BLaER1 treated with 17β-estradiol and CSF1 and Interleukin-3, amounts not matched to agents 10 nM and 100 nM (cell line): ENCODE measurements at regions not wholly inside any gene's neighbourhood (a gene's known extent, or its start where the extent isn't known, plus 50 kb on each side); places are given as distances from the start of the nearest gene placed in this dataset.
A peak's percentile ranks its signal among the peaks of the same experiment; 100 is the strongest.

Source experiments
- H3K27ac ChIP-seq, 11 experiments: shearing (Covaris generic); formaldehyde crosslinking; 2 replicates each; pipeline ENCODE4 v1.8.1; 2022
- H3K27me3 ChIP-seq, 11 experiments: shearing (Covaris generic); formaldehyde crosslinking; 2 replicates each; pipeline ENCODE4 v1.8.1; 2022
- H3K36me3 ChIP-seq, 11 experiments: shearing (Covaris generic); formaldehyde crosslinking; 2 replicates each; pipeline ENCODE4 v1.8.1; 2022
- H3K4me1 ChIP-seq, 10 experiments: shearing (Covaris generic); formaldehyde crosslinking; 2 replicates each; pipeline ENCODE4 v1.8.1; 2022
- H3K4me2 ChIP-seq, 11 experiments: shearing (Covaris generic); formaldehyde crosslinking; 2 replicates each; pipeline ENCODE4 v1.8.1; 2022
- H3K4me3 ChIP-seq, 10 experiments: shearing (Covaris generic); formaldehyde crosslinking; 2 replicates each; pipeline ENCODE4 v1.8.1; 2022
- H3K9ac ChIP-seq, 11 experiments: shearing (Covaris generic); formaldehyde crosslinking; 2 replicates each; pipeline ENCODE4 v1.8.1; 2022
- H3K9me3 ChIP-seq, 11 experiments: shearing (Covaris generic); formaldehyde crosslinking; replicated peaks in 1 of 11; 2 replicates each; pipeline ENCODE4 v1.8.1; 2022
- H4K20me1 ChIP-seq, 11 experiments: shearing (Covaris generic); formaldehyde crosslinking; 2 replicates each; pipeline ENCODE4 v1.8.1; 2022
- Cebpa-rat ChIP-seq, 11 experiments: shearing (Covaris generic); IDR thresholded peaks; 2 replicates each; pipeline ENCODE4 v1.8.1; 2022

DNA sequence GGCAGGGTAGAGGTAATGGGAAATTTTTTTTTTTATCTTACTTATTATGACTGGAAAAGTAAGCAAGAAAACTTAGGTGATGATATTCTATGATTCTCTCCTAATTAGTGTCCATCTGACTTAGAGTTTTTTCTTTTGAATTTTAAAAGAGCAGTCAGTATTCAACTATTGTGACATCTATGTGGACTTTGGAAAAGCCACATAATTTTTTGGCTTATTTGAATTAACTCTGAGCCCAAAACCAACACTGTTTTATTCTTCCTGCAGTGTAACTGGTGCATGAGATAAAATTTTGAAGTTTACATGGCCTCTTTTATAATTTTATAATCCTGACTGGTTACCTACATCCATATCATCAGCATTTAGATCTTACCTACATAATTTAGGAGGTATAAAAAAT, 619.7 kb downstream of the EPM2A start:
- Histone ChIP-seq H3K36me3 (no peaks in the 10 kb centered on the region), H3K4me1 (no peaks in the 10 kb centered on the region), H3K27me3 (no peaks in the 10 kb centered on the region), H4K20me1 (no peaks in the 10 kb centered on the region), H3K27ac (no peak overlapping the region), H3K4me3 (no peak overlapping the region), H3K4me2 (no peak overlapping the region), H3K9ac (no peak overlapping the region), H3K9me3 (no peaks in the 10 kb centered on the region)
- no peak for TF ChIP-seq Cebpa-rat (IDR thresholded peaks at IDR 0.05)

DNA sequence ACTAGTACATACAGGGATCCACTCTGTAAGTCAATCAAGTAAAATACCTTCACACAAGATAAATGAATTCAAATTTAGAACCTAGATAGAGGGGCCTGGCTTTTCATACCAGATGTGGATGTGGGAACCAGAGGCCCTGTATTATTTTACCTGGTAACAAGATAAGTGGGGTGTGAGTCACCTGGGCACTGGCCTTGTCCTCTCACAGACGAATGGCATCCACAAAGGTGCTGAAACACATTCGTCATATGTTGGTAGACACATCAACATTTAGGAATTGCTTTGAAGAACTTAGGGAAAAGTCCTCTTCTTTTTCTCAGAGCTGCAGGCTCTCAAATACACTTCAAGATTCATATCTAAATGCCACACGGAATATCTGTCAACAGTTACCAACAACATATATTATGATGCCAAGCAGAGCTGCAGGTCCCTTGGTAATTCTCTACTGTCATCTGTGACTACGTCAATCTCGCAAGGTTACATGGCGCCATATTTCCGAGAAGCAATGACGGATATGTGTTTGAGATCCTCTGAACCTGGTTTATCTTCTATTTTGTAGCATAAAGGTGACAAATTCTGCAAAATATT, 618.6 kb downstream of the EPM2A start:
- H3K9ac ChIP-seq = no peak overlapping the region
- no peaks in the 10 kb centered on the region for H3K27me3 ChIP-seq
- H3K27ac ChIP-seq = no peak overlapping the region
- no peak for TF ChIP-seq Cebpa-rat (IDR thresholded peaks at IDR 0.05)
- no peaks in the 10 kb centered on the region for H4K20me1 ChIP-seq
- no peak overlapping the region for H3K4me3 ChIP-seq
- no peaks in the 10 kb centered on the region for H3K9me3 ChIP-seq
- no peak overlapping the region for H3K4me2 ChIP-seq
- H3K4me1 ChIP-seq = no peaks in the 10 kb centered on the region
- no peaks in the 10 kb centered on the region for H3K36me3 ChIP-seq

DNA sequence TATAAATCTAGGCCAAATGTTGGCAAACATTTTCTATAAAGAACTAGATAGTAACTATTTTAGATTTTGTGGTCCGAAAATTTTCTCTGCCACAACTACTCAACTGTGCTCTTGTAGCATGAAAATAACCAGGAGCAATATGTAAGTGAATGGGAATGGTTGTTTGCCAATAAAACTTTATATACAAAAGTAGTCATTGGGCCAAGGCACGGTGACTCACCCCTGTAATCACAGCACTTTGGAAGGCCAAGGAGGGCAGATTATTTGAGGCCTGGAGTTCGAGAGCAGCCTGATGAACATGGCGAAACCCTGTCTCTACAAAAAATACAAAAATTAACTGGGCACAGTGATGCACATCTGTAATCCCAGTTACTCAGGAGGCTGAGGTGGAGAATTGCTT, 617.1 kb downstream of the EPM2A start:
- H3K27ac ChIP-seq = no peak overlapping the region
- H3K4me1 ChIP-seq = no peaks in the 10 kb centered on the region
- no peak overlapping the region for H3K4me3 ChIP-seq
- no peaks in the 10 kb centered on the region for H4K20me1 ChIP-seq
- no peaks in the 10 kb centered on the region for H3K36me3 ChIP-seq
- no peak for TF ChIP-seq Cebpa-rat (IDR thresholded peaks at IDR 0.05)
- H3K27me3 ChIP-seq = no peaks in the 10 kb centered on the region
- peaks cover 0 to 8% (median 0%) of the 10 kb centered on the region in 11 experiments; a peak in 3 of 22 replicates for H3K9me3 ChIP-seq
- H3K9ac ChIP-seq = no peak overlapping the region
- H3K4me2 ChIP-seq = no peak overlapping the region

DNA sequence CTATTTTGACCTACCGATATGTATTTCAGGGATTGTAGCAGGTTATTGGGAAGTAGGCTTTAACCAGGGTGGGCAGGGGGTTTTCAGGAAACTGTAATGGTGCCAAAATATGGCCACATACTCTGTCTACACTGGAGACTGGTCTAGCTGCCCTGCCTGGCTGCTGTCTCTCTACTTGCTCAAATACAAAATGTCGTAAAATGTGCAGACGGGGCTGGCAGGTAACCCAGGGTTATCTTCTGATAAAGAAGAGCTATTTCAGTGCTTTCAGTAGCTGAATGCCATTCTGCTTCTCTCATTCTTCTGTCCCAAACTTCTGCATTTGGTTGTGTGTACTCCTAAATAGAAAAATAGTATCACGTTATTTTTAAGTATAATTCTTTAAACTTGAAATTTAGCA, 616.2 kb downstream of the EPM2A start:
- Histone ChIP-seq H3K27ac (no peak overlapping the region), H3K36me3 (no peaks in the 10 kb centered on the region), H3K4me1 (no peaks in the 10 kb centered on the region), H3K4me2 (no peak overlapping the region), H3K4me3 (no peak overlapping the region), H4K20me1 (no peaks in the 10 kb centered on the region), H3K27me3 (no peaks in the 10 kb centered on the region), H3K9ac (no peak overlapping the region), H3K9me3 (peaks cover 0 to 8% (median 0%) of the 10 kb centered on the region in 11 experiments; a peak in 3 of 22 replicates)
- no peak for TF ChIP-seq Cebpa-rat (IDR thresholded peaks at IDR 0.05)

DNA sequence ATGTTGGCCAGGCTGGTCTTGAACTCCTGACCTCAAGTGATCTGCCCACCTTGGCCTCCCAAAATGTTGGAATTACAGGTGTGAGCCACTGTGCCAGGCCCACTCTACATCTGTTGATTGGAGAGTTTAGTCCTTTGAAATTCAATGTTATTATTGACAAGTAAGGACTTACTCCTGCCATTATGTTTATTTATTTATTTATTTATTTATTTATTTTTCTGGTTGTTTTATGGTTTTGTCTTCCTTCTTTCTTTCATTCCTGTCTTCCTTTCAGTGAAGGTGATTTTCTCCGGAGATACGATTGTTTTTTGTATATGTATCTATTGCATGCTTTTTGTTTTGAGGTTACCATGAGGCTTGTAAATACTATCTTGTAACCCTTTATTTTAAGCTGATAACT, 602.6 kb downstream of the EPM2A start:
- H3K9me3 ChIP-seq = no peaks in the 10 kb centered on the region; a peak in 1 of 22 replicates
- H3K27me3 ChIP-seq = no peaks in the 10 kb centered on the region
- no peaks in the 10 kb centered on the region for H3K36me3 ChIP-seq
- no peaks in the 10 kb centered on the region for H3K4me1 ChIP-seq
- no peak for TF ChIP-seq Cebpa-rat (IDR thresholded peaks at IDR 0.05)
- H3K4me2 ChIP-seq = no peak overlapping the region
- no peak overlapping the region for H3K9ac ChIP-seq
- no peaks in the 10 kb centered on the region for H4K20me1 ChIP-seq
- no peak overlapping the region for H3K27ac ChIP-seq
- H3K4me3 ChIP-seq = no peak overlapping the region

DNA sequence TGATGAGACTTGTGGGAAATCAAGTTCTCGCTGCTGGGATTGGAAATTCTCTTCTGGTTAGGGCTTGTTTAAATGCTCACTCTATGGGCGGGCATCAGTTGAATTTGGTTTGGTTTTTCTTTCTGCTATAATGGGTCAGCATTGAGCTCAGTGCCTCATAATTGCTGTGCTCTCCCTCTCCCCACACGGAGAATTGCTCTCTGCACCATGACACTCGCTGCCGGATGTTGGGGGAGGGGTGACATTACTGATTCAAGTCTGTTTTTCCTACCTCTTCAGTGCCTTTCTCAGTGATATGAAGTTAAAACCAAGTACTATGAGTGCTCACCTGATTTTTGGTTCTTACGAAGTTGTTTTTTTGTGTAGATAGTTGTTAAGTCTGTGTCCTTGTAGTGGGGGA, 599.6 kb downstream of the EPM2A start:
- H3K27me3 ChIP-seq = no peaks in the 10 kb centered on the region
- H3K4me2 ChIP-seq = no peak overlapping the region

DNA sequence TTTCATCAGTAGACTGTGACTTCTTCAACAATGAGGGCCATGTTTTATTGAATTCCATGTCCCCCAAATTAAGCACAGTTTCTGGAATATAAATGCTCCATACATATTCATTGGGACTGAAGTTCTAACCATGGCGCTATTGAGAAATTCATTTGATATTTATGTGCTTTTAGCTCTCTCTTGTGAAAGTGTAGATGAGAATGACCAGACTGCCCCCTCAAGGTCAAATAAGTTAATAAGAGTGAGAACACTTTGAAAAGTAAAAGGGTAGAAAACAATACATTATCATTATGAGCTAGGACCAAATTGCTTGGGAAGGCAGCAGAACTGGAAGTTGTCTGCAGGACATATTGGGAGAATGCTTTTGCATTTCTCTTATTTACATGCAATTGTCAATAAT, 597.9 kb downstream of the EPM2A start:
- H3K9ac ChIP-seq = no peak overlapping the region
- H4K20me1 ChIP-seq = no peaks in the 10 kb centered on the region
- no peak overlapping the region for H3K4me3 ChIP-seq
- no peak overlapping the region for H3K27ac ChIP-seq
- no peaks in the 10 kb centered on the region for H3K9me3 ChIP-seq
- no peak overlapping the region for H3K4me2 ChIP-seq
- no peaks in the 10 kb centered on the region for H3K27me3 ChIP-seq
- no peaks in the 10 kb centered on the region for H3K4me1 ChIP-seq
- TF ChIP-seq Cebpa-rat (IDR thresholded peaks at IDR 0.05) = no peak
- H3K36me3 ChIP-seq = no peaks in the 10 kb centered on the region

More for the DNA sequence above, 599.6 kb downstream of the EPM2A start:
- H3K27ac ChIP-seq = no peak overlapping the region
- no peaks in the 10 kb centered on the region for H3K4me1 ChIP-seq
- H3K4me3 ChIP-seq = no peak overlapping the region
- H3K9ac ChIP-seq = no peak overlapping the region
- TF ChIP-seq Cebpa-rat (IDR thresholded peaks at IDR 0.05) = no peak
- no peaks in the 10 kb centered on the region for H4K20me1 ChIP-seq
- no peaks in the 10 kb centered on the region for H3K9me3 ChIP-seq
- H3K36me3 ChIP-seq = no peaks in the 10 kb centered on the region

DNA sequence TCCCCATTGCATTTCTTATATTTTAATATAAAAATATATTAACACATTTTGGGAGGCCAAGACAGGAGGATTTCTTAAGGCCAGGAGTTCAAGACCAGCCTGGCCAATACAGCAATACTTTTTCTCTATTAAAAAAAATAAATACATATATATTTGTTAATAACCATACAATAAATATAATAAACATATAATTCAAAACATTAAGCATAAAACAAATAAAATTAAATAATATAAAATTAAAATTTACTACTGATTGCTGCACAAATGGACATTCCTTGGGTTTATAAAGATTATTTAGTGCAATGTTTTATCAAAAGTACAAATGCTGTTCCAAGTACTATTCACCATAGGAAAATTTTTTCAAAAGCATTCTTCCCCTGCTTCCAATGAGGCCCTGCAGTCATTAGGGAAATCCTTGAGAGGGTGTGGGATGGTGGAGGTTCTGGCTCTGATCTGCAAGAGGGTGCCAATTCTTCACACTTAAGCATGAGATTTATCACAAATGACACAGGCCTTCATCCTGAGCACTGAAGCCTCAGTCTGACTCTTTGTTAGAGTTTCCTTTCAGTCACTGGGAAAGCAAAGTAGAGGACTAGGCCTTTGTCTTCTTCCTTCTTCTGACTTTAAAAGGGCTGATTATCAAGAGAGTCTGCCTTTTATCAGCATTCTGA, 596.7 kb downstream of the EPM2A start:
- no peaks in the 10 kb centered on the region for H3K4me1 ChIP-seq

DNA sequence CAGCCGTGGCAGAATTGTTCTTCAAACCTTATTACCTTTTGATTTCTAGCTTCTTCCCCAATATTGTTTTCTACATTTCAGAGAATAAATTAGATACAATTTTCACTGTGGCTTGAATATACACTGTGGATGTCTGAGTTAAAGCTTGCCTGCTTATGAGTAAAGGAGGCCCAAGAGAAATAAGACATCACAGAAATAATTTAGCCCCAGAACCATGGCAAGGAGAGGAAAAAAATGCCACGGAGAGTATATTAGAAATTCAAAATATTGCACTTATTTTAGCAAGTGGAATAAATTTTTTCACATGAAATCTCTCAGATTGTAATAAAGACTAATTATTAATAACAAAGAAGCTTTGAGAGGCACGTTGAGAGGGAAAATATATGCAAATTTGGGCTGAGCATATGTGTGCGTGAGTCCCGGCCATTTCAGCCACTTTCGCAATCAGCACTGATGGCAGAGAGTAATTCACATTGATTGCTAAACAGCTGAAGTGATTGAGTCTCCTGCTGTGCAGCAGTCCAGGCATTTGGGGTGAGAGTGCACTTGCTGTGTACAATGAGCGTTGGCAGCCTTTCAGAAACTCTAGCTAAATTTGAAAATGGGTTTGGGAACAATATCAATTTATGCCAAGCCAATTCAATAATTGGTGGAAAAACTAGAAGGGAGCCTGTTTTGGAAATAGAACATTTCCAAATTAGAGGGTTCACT, 596.0 kb downstream of the EPM2A start:
- no peaks in the 10 kb centered on the region for H3K9me3 ChIP-seq
- H3K27ac ChIP-seq = no peak overlapping the region
- no peaks in the 10 kb centered on the region for H3K4me1 ChIP-seq
- no peak overlapping the region for H3K4me2 ChIP-seq
- no peaks in the 10 kb centered on the region for H3K36me3 ChIP-seq
- no peaks in the 10 kb centered on the region for H4K20me1 ChIP-seq
- H3K27me3 ChIP-seq = no peaks in the 10 kb centered on the region
- no peak overlapping the region for H3K9ac ChIP-seq
- no peak overlapping the region for H3K4me3 ChIP-seq
- TF ChIP-seq Cebpa-rat (IDR thresholded peaks at IDR 0.05) = 0 out of 22 replicates have a peak, but pooled peaks of 1 of the 11 experiments have one; percentile 23

More for the DNA sequence above, 596.7 kb downstream of the EPM2A start:
- no peak overlapping the region for H3K4me3 ChIP-seq
- no peaks in the 10 kb centered on the region for H3K36me3 ChIP-seq
- H3K9ac ChIP-seq = no peak overlapping the region
- no peak overlapping the region for H3K4me2 ChIP-seq
- H3K9me3 ChIP-seq = no peaks in the 10 kb centered on the region
- H3K27ac ChIP-seq = no peak overlapping the region
- no peaks in the 10 kb centered on the region for H4K20me1 ChIP-seq
- no peak for TF ChIP-seq Cebpa-rat (IDR thresholded peaks at IDR 0.05)
- H3K27me3 ChIP-seq = no peaks in the 10 kb centered on the region

DNA sequence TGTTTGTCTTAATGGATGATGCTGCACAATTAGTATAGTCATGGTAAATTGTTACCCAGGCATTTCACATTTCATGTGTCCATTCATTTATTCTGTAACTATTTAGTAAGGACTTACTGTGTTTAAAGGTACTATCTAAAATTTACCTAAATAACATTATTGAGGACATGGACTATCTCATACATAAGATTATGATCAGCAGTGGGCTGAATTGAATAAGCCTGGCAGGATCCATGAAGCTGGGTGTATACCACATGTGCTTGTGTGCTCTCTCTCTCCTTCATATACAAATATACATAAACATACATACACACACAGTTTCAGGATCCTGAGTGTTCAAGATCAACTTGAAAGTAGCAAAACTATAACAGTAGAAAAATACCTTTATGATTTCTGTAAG, 595.4 kb downstream of the EPM2A start:
- no peaks in the 10 kb centered on the region for H3K27me3 ChIP-seq
- H3K9me3 ChIP-seq = no peaks in the 10 kb centered on the region
- no peak overlapping the region for H3K9ac ChIP-seq
- H3K4me2 ChIP-seq = no peak overlapping the region
- no peak overlapping the region for H3K27ac ChIP-seq
- H3K36me3 ChIP-seq = no peaks in the 10 kb centered on the region
- no peaks in the 10 kb centered on the region for H3K4me1 ChIP-seq
- H4K20me1 ChIP-seq = no peaks in the 10 kb centered on the region
- TF ChIP-seq Cebpa-rat (IDR thresholded peaks at IDR 0.05) = no peak
- no peak overlapping the region for H3K4me3 ChIP-seq
